ENCODE measurements at regions not wholly inside any gene's neighbourhood (a gene's known extent, or its start where the extent isn't known, plus 50 kb on each side); places are given as distances from the start of the nearest gene placed in this dataset.

DNA sequence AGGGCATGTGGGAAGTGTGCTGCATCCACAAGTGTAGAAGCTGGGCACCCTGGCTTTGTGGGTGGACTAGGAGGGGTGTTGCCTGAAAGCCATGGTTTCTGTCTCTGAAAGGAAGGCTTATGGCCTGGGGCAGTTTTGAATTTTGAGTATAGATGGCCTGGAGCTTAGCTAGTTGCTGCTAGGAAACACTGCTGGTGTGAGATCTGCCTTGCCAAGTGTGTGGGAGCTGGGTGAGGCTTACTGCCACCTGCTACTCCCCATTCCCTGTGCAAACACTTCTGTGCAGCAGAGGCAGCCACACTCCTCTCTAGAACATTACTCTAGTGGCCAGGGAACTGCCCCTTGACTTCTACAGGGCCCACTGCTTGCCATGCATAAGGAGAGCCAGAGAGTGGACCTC lies 831.7 kb upstream of the LRRTM1 start:
- intact Hi-C loops (cut with micrococcal nuclease; ENCODE audit: unreplicated experiment), result no loop called here
- POLR2A ChIA-PET, result no interaction called here

DNA sequence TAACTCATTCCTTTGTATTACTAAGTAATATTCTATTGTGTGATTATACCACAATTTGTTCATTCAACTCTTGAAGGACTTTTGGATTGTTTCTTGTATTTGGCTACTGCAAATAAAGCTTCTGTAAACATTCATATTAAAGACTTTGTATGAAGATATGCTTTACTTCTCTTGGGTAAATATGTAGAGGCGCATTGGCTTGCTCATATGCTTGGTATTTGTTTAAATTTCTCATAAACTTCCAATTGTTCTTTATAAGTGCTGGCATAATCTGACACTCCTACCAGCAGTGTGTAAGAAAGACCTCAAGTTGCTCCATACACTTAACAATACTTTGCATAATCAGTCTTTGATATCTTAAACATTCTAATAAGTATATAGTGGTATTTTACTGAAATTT lies 792.8 kb upstream of the LRRTM1 start:
- ATAC-seq (no peak), DNase-seq (ENCODE audit: low read depth, low spot score) (no peak)
- Histone ChIP-seq H3K36me3 (ENCODE audit: control insufficient read depth, insufficient read depth, low read length) (no peaks in the 10 kb centered on the region), H3K9me3 (ENCODE audit: control insufficient read depth, insufficient read depth, low read depth, low read length) (no peaks in the 10 kb centered on the region), H3K4me1 (ENCODE audit: control insufficient read depth, insufficient read depth, low read length) (no peaks in the 10 kb centered on the region), H3K27me3 (ENCODE audit: control insufficient read depth, insufficient read depth, low read length) (no peaks in the 10 kb centered on the region), H3K27ac (ENCODE audit: low read length) (no peak overlapping the region), H3K4me3 (ENCODE audit: low read depth in 2 of 2, low read length in 2 of 2) (no peak overlapping the region)
- POLR2A ChIA-PET, result no interaction called here
- no TSS peak for BruUV-seq (replicated peaks)
- intact Hi-C loops (cut with micrococcal nuclease; ENCODE audit: unreplicated experiment) (no loop called here), in situ Hi-C loops (cut with HindIII; ENCODE audit: low pct_unique_long_range_greater_than_20kb, low sequenced_read_pairs) (no loop called here)
- TF ChIP-seq, protein P1, sequence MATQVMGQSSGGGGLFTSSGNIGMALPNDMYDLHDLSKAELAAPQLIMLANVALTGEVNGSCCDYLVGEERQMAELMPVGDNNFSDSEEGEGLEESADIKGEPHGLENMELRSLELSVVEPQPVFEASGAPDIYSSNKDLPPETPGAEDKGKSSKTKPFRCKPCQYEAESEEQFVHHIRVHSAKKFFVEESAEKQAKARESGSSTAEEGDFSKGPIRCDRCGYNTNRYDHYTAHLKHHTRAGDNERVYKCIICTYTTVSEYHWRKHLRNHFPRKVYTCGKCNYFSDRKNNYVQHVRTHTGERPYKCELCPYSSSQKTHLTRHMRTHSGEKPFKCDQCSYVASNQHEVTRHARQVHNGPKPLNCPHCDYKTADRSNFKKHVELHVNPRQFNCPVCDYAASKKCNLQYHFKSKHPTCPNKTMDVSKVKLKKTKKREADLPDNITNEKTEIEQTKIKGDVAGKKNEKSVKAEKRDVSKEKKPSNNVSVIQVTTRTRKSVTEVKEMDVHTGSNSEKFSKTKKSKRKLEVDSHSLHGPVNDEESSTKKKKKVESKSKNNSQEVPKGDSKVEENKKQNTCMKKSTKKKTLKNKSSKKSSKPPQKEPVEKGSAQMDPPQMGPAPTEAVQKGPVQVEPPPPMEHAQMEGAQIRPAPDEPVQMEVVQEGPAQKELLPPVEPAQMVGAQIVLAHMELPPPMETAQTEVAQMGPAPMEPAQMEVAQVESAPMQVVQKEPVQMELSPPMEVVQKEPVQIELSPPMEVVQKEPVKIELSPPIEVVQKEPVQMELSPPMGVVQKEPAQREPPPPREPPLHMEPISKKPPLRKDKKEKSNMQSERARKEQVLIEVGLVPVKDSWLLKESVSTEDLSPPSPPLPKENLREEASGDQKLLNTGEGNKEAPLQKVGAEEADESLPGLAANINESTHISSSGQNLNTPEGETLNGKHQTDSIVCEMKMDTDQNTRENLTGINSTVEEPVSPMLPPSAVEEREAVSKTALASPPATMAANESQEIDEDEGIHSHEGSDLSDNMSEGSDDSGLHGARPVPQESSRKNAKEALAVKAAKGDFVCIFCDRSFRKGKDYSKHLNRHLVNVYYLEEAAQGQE (IDR thresholded peaks at IDR 0.05; ENCODE audit: insufficient read depth in 1 of 2, low read depth in 2 of 2, low read length in 1 of 2), result no peak
- TF ChIP-seq TCF7L2 (IDR thresholded peaks at IDR 0.05; ENCODE audit: low read depth, low read length) (no peak), SIN3A (IDR thresholded peaks at IDR 0.05; ENCODE audit: borderline replicate concordance, insufficient read depth, low read depth, low read length) (no peak), POLR2AphosphoS5 (IDR thresholded peaks at IDR 0.05; ENCODE audit: low read depth, low read length) (no peak)
- TF ChIP-seq, protein P2, sequence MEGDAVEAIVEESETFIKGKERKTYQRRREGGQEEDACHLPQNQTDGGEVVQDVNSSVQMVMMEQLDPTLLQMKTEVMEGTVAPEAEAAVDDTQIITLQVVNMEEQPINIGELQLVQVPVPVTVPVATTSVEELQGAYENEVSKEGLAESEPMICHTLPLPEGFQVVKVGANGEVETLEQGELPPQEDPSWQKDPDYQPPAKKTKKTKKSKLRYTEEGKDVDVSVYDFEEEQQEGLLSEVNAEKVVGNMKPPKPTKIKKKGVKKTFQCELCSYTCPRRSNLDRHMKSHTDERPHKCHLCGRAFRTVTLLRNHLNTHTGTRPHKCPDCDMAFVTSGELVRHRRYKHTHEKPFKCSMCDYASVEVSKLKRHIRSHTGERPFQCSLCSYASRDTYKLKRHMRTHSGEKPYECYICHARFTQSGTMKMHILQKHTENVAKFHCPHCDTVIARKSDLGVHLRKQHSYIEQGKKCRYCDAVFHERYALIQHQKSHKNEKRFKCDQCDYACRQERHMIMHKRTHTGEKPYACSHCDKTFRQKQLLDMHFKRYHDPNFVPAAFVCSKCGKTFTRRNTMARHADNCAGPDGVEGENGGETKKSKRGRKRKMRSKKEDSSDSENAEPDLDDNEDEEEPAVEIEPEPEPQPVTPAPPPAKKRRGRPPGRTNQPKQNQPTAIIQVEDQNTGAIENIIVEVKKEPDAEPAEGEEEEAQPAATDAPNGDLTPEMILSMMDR (IDR thresholded peaks at IDR 0.05), result no peak
- CTCF ChIA-PET, result no interaction called here

More for the DNA sequence above, 831.7 kb upstream of the LRRTM1 start:
- no peaks in the 10 kb centered on the region for H3K36me3 ChIP-seq (ENCODE audit: control insufficient read depth, insufficient read depth, low read length)
- no peak overlapping the region for H3K27ac ChIP-seq (ENCODE audit: low read length)
- in situ Hi-C loops (cut with HindIII; ENCODE audit: low pct_unique_long_range_greater_than_20kb, low sequenced_read_pairs), result no loop called here
- no peak overlapping the region for H3K4me3 ChIP-seq (ENCODE audit: low read depth in 2 of 2, low read length in 2 of 2)
- no peaks in the 10 kb centered on the region for H3K9me3 ChIP-seq (ENCODE audit: control insufficient read depth, insufficient read depth, low read depth, low read length)
- ATAC-seq (no peak), DNase-seq (ENCODE audit: low read depth, low spot score) (no peak)
- H3K4me1 ChIP-seq (ENCODE audit: control insufficient read depth, insufficient read depth, low read length), result no peaks in the 10 kb centered on the region
- H3K27me3 ChIP-seq (ENCODE audit: control insufficient read depth, insufficient read depth, low read length), result no peaks in the 10 kb centered on the region
- TF ChIP-seq, protein P2 (IDR thresholded peaks at IDR 0.05), result no peak
- TF ChIP-seq, protein P1 (IDR thresholded peaks at IDR 0.05; ENCODE audit: insufficient read depth in 1 of 2, low read depth in 2 of 2, low read length in 1 of 2), result no peak
- TF ChIP-seq SIN3A (IDR thresholded peaks at IDR 0.05; ENCODE audit: borderline replicate concordance, insufficient read depth, low read depth, low read length), result no peak
- TF ChIP-seq TCF7L2 (IDR thresholded peaks at IDR 0.05; ENCODE audit: low read depth, low read length), result no peak
- no peak for TF ChIP-seq POLR2AphosphoS5 (IDR thresholded peaks at IDR 0.05; ENCODE audit: low read depth, low read length)
- BruUV-seq (replicated peaks), result no TSS peak
- CTCF ChIA-PET, result no interaction called here

All from Panc1 (cell line).